Tibial artery (tissue), 4 donors: ENCODE measurements at regions not wholly inside any gene's neighbourhood (a gene's known extent, or its start where the extent isn't known, plus 50 kb on each side); places are given as distances from the start of the nearest gene placed in this dataset.
A peak's percentile ranks its signal among the peaks of the same experiment; 100 is the strongest.

ENCODE experiments used
- DNase-seq, 2 donors: peaks; one replicate each; pipeline ENCODE4 v3.0.0-alpha.2; 2019
- H3K27ac ChIP-seq, 2 donors: fragments of 200-600 bp; sonication (generic) in 1 of 2; 1 replicate in 1 of 2; 2 replicates in 1 of 2; pipeline ENCODE4 v1.5.1; 2018 to 2019; ENCODE audit warnings: mild to moderate bottlenecking in 1 of 2
- H3K27me3 ChIP-seq, 2 donors: fragments of 200-600 bp; sonication (generic) in 1 of 2; one replicate each; pipeline versions ENCODE4 v1.5.1 to v1.6.0; 2016 to 2019
- H3K36me3 ChIP-seq, 3 donors: fragments of 200-600 bp; sonication (generic) in 2 of 3; one replicate each; pipeline ENCODE4 v1.5.1; 2016 to 2019; ENCODE audit warnings: mild to moderate bottlenecking in 2 of 3
- H3K4me1 ChIP-seq, 4 donors: fragments of 200-600 bp; sonication (generic) in 2 of 4; 1 replicate in 3 of 4; 2 replicates in 1 of 4; pipeline ENCODE4 v1.5.1; 2016 to 2019
- H3K4me3 ChIP-seq, 2 donors: fragments of 200-600 bp; sonication (generic) in 1 of 2; 1 replicate in 1 of 2; 2 replicates in 1 of 2; pipeline ENCODE4 v1.5.1; 2018 to 2019; ENCODE audit warnings: mild to moderate bottlenecking in 2 of 2
- H3K9me3 ChIP-seq, 3 donors: fragments of 200-600 bp; sonication (generic) in 1 of 3; one replicate each; pipeline ENCODE4 v1.5.1; 2016 to 2019
- intact Hi-C: fragments of 100-400 bp; cut with DNase I; formaldehyde crosslinking; loops from one replicate; pipeline ENCODE4 v1.15.0; 2023; ENCODE audit warnings: low total_unique reads
- TF ChIP-seq, protein P1 (sequence below), 2 experiments: fragments of 200-600 bp in 1 of 2; fragments of 450-650 bp in 1 of 2; IDR thresholded peaks; one replicate each; pipeline ENCODE4 v1.5.1; 2017 to 2019; ENCODE audit warnings: antibody characterized with exemption in 2 of 2, mild to moderate bottlenecking in 1 of 2, moderate library complexity in 1 of 2

DNA sequence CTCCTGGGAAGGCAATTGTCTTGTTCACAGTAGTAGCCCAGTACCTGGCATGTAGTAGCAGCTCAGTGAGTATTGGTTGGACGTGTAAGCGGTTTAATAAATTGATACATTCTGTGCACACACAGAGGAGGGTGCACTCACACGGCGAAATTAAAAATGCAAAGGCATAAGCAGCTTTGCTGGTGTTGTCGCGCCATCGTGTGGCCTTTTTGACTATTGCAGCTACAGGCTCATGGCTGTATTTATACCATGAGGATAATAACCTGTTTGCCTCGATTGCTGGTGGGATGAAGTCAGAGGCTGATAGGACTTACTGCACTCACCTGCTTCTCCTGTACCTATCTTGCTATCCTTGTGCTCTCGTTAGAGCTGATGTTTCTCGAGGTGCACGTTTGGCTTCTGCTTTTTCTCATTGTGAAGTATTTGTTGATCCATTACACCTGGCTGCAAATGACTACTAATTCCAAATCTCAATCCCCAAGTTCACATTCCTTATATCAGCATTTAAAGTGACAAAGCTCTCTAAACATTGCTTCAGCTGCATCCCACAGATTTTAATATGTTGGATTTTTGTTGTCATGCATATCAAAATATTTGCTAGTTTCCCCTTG is 61.5 kb downstream of the TBXT start:
- H3K4me3 ChIP-seq, result no peak overlapping the region
- DNase-seq, result peak in 1 of 2 donors; percentile 68
- H3K27ac ChIP-seq, result no peak overlapping the region
- TF ChIP-seq, protein P1, sequence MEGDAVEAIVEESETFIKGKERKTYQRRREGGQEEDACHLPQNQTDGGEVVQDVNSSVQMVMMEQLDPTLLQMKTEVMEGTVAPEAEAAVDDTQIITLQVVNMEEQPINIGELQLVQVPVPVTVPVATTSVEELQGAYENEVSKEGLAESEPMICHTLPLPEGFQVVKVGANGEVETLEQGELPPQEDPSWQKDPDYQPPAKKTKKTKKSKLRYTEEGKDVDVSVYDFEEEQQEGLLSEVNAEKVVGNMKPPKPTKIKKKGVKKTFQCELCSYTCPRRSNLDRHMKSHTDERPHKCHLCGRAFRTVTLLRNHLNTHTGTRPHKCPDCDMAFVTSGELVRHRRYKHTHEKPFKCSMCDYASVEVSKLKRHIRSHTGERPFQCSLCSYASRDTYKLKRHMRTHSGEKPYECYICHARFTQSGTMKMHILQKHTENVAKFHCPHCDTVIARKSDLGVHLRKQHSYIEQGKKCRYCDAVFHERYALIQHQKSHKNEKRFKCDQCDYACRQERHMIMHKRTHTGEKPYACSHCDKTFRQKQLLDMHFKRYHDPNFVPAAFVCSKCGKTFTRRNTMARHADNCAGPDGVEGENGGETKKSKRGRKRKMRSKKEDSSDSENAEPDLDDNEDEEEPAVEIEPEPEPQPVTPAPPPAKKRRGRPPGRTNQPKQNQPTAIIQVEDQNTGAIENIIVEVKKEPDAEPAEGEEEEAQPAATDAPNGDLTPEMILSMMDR (IDR thresholded peaks at IDR 0.05), result peak; percentile 65 to 72
- H3K4me1 ChIP-seq, result no peaks in the 10 kb centered on the region
- no peaks in the 10 kb centered on the region for H3K36me3 ChIP-seq
- peaks cover 4 to 12% (median 4%) of the 10 kb centered on the region in 3 donors for H3K9me3 ChIP-seq
- H3K27me3 ChIP-seq, result peaks cover 0 to 2% of the 10 kb centered on the region in 2 donors
- intact Hi-C loops, result no loop called here

DNA sequence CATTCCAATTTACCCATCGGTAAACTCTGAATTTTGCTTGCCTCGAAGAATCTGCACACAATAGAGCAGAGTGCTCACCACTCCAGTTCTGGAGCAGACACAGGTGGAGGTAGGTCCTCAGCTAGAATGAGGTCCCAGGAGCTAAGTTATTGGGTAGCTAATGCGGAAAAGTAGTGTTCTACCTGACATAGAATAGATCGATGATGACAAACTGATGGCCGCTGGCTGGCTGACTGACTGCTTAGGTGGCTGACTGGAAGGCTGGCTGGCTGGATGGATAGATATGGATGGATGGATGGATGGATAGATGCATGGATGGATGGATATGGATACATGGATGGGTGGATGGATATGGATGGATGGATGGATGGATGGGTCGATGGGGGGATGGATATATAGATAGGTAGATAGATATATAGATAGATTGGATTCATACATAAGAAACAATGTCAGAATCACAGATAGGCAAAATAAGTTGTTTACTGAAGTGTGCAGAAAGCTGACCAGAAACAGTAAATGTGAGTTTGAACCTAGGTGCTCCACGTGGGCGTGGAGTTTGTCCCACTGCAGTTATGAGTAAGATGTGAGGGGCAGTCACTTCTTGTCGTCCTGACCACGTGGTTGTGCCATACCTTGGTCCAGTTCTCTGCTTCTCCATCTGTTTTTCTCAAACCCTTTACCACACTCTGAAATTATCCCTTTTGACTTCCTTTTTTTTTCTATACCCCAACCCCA is 62.1 kb downstream of the TBXT start:
- TF ChIP-seq, protein P1 (IDR thresholded peaks at IDR 0.05), result no peak
- Histone ChIP-seq H3K36me3 (no peaks in the 10 kb centered on the region), H3K9me3 (peaks cover 4 to 12% (median 4%) of the 10 kb centered on the region in 3 donors), H3K4me3 (no peak overlapping the region), H3K27me3 (peaks cover 0 to 2% of the 10 kb centered on the region in 2 donors), H3K27ac (no peak overlapping the region), H3K4me1 (no peaks in the 10 kb centered on the region)
- no peak for DNase-seq
- intact Hi-C loops, result loop anchor here (2.0 kb wide), 1 partner anchor 219 kb away; no protein-coding TSS in a partner anchor

DNA sequence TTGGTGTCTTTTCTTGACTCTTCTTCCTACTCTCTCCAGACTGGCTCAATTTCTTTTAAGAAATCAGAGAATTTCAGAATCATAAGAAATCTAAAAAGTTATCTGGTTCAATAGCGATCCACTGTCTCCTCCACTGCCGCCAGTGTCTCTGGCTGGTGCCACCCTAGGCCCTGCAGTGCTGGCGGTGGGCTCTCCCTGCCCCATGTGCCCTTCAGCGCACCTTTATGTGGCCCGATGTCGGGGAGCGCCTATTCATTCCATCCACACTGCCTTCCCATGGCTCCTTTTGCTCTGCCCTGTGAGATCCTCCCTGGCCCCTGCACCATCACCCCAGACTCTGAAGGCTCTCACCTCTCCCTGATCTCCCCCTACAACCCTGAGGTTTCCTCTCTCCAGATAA is 62.8 kb downstream of the TBXT start:
- H3K9me3 ChIP-seq, result peaks cover 4 to 12% (median 4%) of the 10 kb centered on the region in 3 donors
- H3K27ac ChIP-seq, result no peak overlapping the region
- no peaks in the 10 kb centered on the region for H3K36me3 ChIP-seq
- H3K4me3 ChIP-seq, result no peak overlapping the region
- H3K27me3 ChIP-seq, result peaks cover 0 to 2% of the 10 kb centered on the region in 2 donors
- no peak for DNase-seq
- TF ChIP-seq, protein P1 (IDR thresholded peaks at IDR 0.05), result no peak
- intact Hi-C loops, result loop anchor here (2.0 kb wide), 1 partner anchor 218 kb away; no protein-coding TSS in a partner anchor
- H3K4me1 ChIP-seq, result no peaks in the 10 kb centered on the region

DNA sequence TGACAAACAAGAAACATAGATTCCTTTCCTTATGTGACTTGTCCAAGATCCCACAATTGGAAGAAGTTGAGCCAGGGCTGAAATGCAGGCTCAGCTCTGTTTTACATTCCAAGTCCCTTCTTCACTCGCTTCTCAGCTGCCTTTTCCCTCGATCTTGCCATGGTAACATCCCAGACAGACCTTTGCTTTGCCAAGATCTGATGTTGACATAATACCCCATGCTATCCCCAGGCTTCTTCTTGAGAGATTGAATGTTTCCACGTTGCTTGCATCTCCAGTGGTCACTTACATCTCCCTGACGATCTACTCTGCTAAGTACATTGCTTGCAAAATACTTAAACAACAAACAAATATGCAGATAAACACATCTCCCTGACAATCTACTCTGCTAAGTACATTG is 63.5 kb downstream of the TBXT start:
- H3K4me1 ChIP-seq, result no peaks in the 10 kb centered on the region
- TF ChIP-seq, protein P1 (IDR thresholded peaks at IDR 0.05), result no peak
- intact Hi-C loops, result loop anchor here (2.0 kb wide), 1 partner anchor 217 kb away; no protein-coding TSS in a partner anchor
- peaks cover 0 to 2% of the 10 kb centered on the region in 2 donors for H3K27me3 ChIP-seq
- H3K4me3 ChIP-seq, result no peak overlapping the region
- no peaks in the 10 kb centered on the region for H3K36me3 ChIP-seq
- peaks cover 4 to 12% (median 4%) of the 10 kb centered on the region in 3 donors for H3K9me3 ChIP-seq
- H3K27ac ChIP-seq, result no peak overlapping the region
- DNase-seq, result no peak

DNA sequence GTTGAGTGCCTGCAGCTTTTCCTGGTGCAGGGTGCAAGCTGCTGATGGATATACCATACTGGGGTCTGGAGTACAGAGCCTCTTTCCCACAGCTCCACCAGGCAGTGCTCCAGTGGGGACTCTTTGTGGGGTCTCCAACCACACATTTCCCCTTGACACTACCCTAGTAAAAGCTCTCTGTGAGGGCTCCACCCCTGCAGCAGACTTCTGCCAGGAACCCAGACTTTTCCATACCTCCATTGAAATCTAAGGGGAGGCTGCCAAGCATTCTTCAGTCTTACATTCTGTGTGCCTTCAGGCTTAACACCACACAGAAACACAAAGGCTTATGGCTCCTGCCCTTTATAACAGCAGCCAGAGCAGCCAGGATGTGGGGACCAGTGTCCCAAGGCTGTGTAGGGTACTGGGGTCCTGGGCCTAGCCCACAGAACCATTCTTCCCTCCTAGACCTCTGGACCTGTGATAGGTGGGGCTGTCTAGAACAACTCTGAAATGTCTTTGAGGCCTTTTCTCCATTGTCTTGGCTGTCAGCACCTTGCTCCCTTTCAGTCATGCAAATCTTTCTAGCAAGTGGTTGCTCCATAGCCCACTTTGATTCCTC is 65.7 kb downstream of the TBXT start:
- H3K4me3 ChIP-seq, result no peak overlapping the region
- H3K4me1 ChIP-seq, result no peaks in the 10 kb centered on the region
- peaks cover 0 to 7% of the 10 kb centered on the region in 2 donors for H3K27me3 ChIP-seq
- H3K9me3 ChIP-seq, result peaks cover 4 to 12% (median 4%) of the 10 kb centered on the region in 3 donors
- no peak for DNase-seq
- H3K27ac ChIP-seq, result no peak overlapping the region
- TF ChIP-seq, protein P1 (IDR thresholded peaks at IDR 0.05), result no peak
- H3K36me3 ChIP-seq, result no peaks in the 10 kb centered on the region
- intact Hi-C loops, result no loop called here
